Activated CD4-positive, alpha-beta T cell treated with anti-CD3 and anti-CD28 coated beads, Interleukin-10, Interleukin-2, amounts not matched to agents 100 ng/mL and 50 ng/mL, durations not matched to agents 16 hours and 8 hours (primary cell): ENCODE measurements at regions not wholly inside any gene's neighbourhood (a gene's known extent, or its start where the extent isn't known, plus 50 kb on each side); places are given as distances from the start of the nearest gene placed in this dataset.
A peak's percentile ranks its signal among the peaks of the same experiment; 100 is the strongest.

ENCODE experiments used
- DNase-seq: peaks from one replicate; pipeline ENCODE4 v3.0.0-alpha.2; 2020

- no peak for DNase-seq
Measured at GRCh38 chr18:41012194-41012593, 942.8 kb upstream of the PIK3C3 start.

DNA sequence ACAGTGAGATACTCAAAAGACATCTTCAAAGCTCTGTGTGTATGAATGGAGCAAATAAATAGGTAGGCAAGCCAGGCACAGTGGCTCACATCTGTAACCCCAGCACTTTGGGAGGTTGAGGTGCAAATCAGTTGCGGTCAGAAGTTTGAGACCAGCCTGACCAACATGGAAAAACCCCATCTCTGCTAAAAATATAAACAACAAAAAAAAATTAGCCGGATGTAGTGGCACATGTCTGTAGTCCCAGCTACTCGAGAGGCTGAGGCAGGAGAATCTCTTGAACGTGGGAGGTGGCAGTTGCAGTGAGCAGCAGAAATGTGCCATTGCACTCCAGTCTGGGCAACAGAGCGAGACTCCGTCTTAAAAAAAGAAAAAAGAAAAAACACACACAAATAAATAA is 945.1 kb upstream of the PIK3C3 start:
- no peak for DNase-seq

DNA sequence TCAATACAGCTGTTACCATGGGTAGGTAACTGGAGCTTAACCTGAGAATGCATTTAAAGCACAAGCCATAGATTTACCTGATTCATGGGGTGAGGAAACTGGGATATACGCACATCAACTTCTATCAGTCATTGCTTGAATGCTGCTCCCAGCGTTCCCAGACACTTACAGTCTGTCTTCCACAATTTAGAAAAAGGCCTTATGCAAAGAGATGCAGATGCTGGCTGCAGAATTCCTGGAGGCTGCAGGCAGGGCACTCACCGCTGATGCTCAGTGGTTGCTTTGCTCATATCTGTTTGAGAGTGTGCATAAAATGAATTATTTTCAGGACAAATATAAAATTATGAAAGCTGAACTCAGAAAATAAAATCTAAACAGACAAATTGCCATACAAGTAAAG is 950.7 kb upstream of the PIK3C3 start:
- no peak for DNase-seq

- no peak for DNase-seq
Measured at GRCh38 chr18:40995529-40995928, 959.5 kb upstream of the PIK3C3 start.

- no peak for DNase-seq
Measured at GRCh38 chr18:40993363-40993762, 961.7 kb upstream of the PIK3C3 start.

DNA sequence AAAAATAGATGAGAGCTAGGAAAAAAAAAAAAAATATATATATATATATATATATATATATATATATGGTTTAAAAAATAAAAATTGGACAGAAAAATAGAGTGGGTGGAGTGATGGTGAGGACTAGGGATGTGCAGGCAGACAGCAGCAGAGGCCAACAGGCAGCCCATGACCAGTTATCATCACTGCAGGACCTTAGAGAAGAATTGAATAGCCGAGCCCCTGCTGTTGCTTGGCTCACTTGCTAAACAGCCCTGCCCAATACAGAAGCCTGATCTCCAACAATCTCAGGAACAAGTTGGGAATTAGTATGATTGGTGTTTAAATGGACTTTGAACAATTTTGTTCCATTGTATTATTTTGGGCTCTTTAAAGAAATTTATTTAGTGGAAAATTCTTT is 967.5 kb upstream of the PIK3C3 start:
- DNase-seq, result no peak

DNA sequence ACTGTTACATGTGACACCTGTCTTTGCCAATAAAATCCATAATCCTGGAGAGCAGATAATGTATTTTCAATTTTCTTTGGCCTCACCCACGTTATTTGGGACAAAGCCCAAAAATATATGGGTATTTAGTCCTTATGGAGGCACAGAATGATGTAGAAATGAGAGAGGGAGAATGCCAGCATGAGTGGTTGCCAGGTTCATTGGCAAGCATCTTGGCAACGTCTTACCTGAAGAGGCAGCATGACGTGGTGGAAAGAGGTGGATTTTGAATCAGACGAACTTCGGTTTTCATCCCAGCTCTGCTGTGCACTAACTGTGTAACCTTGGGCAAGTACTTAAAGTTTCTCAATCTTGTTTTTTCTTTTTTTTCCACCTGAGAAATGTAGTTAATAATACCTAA is 969.6 kb upstream of the PIK3C3 start:
- no peak for DNase-seq

- no peak for DNase-seq
Measured at GRCh38 chr18:40984856-40985255, 970.2 kb upstream of the PIK3C3 start.

DNA sequence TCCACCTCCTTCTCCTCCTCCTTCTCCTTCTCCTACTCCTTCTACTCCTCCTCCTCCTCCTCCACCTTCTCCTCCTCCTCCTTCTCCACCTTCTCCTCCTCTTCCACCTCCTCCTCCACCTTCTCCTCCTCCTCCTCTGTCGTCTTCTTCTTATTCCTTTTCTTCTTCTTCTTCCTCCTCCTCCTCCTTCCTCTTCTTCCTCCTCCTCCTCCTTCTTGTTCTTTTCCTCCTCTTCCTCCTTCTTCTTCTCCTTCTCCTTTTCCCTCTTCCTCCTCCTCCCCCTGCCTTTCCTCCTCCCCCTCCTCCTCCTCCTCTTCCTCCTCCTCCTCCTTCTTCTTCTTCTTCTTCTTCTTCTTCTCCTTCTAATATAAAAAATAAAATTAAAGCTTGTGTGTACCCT is 971.2 kb upstream of the PIK3C3 start:
- DNase-seq, result no peak

- no peak for DNase-seq
Measured at GRCh38 chr18:40980171-40980570, 974.9 kb upstream of the PIK3C3 start.

DNA sequence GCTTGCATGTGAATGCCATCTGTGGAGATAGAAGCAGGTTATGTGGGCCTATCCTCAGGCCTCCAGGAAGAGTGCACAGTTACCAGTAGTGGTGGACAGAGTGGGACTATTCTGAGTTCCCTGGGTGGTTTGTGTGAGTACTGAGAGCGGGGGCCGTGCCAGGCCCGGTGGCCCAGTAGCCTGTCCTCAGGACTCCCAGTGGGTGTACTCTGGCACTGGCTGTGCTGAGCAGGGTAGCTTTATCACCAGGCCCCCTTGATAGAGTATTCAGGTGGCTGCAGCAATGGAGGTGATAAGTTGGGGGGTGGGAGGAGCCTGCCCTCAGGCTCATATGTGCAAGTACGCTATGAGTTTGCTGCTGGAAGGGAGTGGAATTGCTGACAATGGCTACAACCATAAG is 979.0 kb upstream of the PIK3C3 start:
- DNase-seq, result no peak

DNA sequence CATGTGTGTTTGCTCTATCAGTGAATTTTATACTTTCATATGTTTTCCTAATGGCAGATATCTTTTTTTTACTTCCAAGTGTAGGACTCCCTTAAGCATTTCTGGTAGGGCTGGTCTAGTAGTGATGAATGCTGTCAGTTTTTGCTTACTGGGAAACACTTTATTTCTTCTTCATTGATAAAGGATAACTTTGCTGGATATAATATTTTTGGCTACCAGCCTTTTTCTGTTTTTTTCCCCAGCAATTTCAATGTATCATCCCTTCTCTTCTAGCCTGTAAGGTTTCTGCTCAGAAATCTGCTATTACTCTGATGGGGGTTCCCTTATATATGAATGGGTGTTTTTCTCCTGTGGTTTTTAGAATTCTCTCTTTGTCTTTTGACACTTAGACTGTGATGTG is 980.6 kb upstream of the PIK3C3 start:
- DNase-seq, result no peak

- DNase-seq, result no peak
Measured at GRCh38 chr18:40962784-40963183, 992.2 kb upstream of the PIK3C3 start.

GRCh38 chr18:40957533-40958070 is 997.4 kb upstream of the PIK3C3 start:
- DNase-seq, result no peak

DNA sequence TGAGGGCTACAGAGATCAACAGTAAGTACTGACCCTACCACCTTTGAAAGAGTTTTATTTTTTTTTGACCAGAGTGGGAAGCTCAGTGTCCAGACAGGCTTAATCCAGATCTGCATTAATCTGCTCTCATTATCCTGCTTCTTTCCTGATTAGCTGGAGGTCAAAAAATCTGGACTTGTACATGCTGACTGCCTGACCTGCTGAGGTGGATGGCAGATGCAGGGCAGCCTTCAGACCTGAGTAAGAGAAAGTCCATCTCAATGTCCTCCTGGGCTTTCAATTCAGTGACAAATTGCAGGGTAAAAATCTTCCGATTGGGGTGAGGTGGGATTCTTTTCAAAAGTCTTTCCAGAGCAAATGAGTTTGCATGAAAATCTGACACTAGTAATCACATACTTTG is 998.8 kb upstream of the PIK3C3 start:
- DNase-seq, result no peak

DNA sequence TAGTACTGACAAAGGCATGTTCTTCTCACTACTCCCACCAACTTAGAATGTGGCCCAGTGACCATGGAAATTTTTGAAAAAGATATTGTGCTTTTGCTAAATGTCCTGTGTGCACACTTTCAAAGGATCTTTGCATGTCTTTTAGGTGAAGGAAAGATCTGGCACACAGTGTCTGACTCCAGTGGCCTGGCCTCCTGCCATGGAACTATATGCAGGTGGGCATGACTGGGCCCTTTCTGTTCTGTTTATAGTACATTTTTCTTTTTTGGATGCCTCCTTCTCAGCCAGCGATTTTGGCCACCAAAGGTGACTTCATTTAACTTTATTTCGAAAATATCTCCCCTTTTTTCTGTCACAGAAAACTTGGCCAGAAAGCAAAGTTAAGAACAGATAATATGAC is 999.7 kb upstream of the PIK3C3 start:
- DNase-seq, result no peak

GRCh38 chr18:40949114-40949950 is 1005.7 kb upstream of the PIK3C3 start:
- no peak for DNase-seq

GRCh38 chr18:40944576-40944975 is 1010.5 kb upstream of the PIK3C3 start:
- no peak for DNase-seq

DNA sequence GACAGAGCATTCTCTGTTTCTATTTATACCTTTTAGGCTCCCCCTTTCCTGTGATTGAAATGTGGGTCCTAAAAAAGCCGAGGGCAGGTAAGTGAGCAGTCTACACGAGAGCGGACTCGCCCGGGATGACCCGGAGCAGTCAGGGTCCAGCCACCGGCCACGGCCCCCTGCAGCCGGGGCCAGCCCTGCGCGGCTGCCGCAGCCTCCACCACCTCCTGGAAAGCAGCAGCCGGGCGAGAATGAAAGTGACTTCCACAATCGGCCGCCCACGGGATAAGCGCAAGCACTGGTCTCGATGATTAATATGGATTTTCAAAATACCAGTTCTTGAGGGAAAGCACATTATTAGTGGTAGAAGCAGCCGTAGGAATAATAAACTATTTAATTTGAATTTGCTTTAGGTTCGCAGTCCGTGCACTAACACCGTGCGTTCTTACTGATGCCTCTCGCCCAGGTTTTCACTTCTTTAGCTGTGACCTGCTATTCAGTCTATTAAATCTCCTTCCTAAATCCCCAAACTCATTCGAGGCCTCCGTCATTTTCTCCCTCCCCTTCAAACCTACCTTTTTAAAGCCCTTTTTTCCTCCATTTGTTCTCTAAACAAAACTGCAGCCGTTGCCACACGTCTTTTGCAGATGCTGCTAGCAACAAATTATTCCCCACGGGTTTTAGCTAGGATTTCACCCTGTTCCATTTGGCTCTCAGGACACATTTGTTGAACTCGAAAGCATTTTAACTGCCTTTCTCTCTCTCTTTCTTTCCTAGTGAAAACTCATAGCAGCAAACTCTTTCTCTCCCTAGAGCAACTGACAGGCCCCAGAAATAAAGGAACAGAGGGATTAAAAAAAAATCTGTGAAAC is 1015.1 kb upstream of the PIK3C3 start:
- DNase-seq, result no peak

DNA sequence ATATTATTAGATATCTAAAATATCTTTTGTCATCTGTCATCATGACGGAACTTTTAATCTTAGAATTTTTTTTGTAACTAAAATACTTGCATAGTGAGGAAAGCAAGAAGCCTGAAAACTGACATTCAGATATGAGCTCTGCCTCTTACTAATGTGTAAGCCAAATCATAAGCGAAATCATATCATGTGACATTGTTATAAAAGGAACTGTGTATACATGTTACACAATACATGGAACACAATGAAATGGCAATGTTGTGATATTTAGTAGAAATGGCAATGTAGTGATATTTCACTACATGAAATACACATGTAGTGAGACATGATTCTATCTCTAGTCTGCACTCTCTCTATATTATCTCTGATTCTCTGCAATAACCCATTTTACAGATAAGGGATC is 1016.4 kb upstream of the PIK3C3 start:
- DNase-seq, result no peak

GRCh38 chr18:40937386-40937785 is 1017.6 kb upstream of the PIK3C3 start:
- no peak for DNase-seq

GRCh38 chr18:40935423-40935822 is 1019.6 kb upstream of the PIK3C3 start:
- DNase-seq, result peak; percentile 20

- DNase-seq, result no peak
Measured at GRCh38 chr18:40932862-40933261, 1022.2 kb upstream of the PIK3C3 start.
